ENCODE measurements at regions not wholly inside any gene's neighbourhood (a gene's known extent, or its start where the extent isn't known, plus 50 kb on each side); places are given as distances from the start of the nearest gene placed in this dataset.

DNA sequence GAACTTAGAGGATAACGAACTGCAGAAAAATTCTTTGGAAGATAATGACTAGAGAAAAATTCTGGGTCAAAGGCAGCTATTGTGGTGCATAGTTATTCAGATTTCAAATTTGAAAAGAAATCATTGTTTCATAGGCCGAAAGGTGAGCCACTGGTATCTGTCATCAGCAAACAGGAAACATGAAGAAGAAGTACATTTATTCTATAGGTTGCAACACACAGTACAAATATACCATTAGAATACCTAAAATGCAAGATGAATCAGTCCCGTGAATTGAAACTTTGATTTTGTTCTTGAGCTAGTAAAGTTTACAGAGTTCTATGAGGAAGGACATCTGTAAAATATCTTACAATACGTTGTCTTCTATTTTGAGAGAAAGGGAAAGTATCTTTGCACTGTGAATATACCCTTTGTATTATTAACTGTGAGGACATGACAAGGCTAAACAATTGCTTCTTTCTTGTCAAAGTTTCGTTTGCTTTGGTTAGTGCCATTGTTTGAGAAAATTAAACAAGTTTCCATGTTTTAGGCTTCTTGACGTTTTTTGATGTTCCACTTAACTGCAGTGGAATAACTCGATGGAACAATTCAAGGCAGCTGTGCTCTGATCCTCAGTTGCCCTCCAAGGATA, 84.7 kb downstream of the HDGFL1 start:
- CTCF ChIA-PET: no interaction called here
- H3K9me3 Mint-ChIP-seq (ENCODE audit: low read depth): no peaks in the 10 kb centered on the region
- POLR2A ChIA-PET: no interaction called here
- no peak overlapping the region for H3K27ac Mint-ChIP-seq
- ATAC-seq (no peak), DNase-seq (no peak)
- H3K4me1 Mint-ChIP-seq: no peaks in the 10 kb centered on the region
- H3K36me3 Mint-ChIP-seq (ENCODE audit: low read depth): no peaks in the 10 kb centered on the region
- H3K4me3 Mint-ChIP-seq: no peak overlapping the region
- intact Hi-C loops (cut with DNase I, micrococcal nuclease): no loop called here
- no peaks in the 10 kb centered on the region for H3K27me3 Mint-ChIP-seq

GRCh38 chr6:22656706-22657351, 87.5 kb downstream of the HDGFL1 start:
- Mint-ChIP-seq H3K27ac (no peak overlapping the region), H3K4me3 (no peak overlapping the region)

DNA sequence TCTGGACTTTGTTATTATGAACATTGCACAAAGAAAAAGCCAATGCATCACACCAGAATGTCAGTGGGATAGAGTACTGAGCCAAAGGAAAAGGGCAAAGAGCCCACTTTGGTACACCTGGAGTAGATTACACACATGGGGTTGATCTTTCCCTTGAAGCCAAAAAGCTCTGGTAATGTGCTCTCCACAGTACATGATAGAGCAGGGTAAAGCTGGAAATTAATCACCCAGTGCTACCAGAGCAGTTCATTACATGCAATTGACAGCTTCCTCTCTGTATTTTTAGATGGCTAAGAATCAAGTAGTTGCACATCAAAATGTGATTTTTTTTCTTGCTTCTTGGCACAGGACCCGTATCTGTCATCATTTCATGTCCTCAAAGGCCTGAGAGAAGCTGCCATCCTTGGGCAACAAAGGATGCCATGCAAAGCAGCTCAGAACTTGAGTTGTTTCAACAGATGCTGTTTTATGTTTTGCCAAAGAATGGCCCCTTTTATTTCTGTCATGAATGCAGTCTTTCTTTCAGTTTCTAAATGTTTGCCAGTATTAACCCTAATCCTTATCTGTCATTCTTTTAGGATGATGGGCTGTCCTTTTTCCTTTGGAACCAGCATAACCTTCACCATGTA, 88.1 kb downstream of the HDGFL1 start:
- POLR2A ChIA-PET: interaction anchor here (0.6 kb wide), 1 partner anchor 500 kb away, joined by 3 read pairs; no protein-coding TSS in a partner anchor
- DNase-seq (no peak), ATAC-seq (no peak)
- CTCF ChIA-PET: interaction anchor here (1.2 to 1.5 kb wide), 2 partner anchors 10 to 14 kb away, joined by 3 to 5 read pairs; no protein-coding TSS in a partner anchor
- no peaks in the 10 kb centered on the region for H3K27me3 Mint-ChIP-seq
- no peaks in the 10 kb centered on the region for H3K9me3 Mint-ChIP-seq (ENCODE audit: low read depth)
- intact Hi-C loops (cut with DNase I, micrococcal nuclease): no loop called here
- H3K36me3 Mint-ChIP-seq (ENCODE audit: low read depth): no peaks in the 10 kb centered on the region
- H3K4me1 Mint-ChIP-seq: no peaks in the 10 kb centered on the region
- H3K27ac Mint-ChIP-seq: no peak overlapping the region
- no peak overlapping the region for H3K4me3 Mint-ChIP-seq

More at GRCh38 chr6:22656706-22657351, 87.5 kb downstream of the HDGFL1 start:
- Mint-ChIP-seq H3K9me3 (ENCODE audit: low read depth) (no peaks in the 10 kb centered on the region), H3K36me3 (ENCODE audit: low read depth) (no peaks in the 10 kb centered on the region), H3K27me3 (no peaks in the 10 kb centered on the region), H3K4me1 (no peaks in the 10 kb centered on the region)
- intact Hi-C loops (cut with DNase I, micrococcal nuclease): no loop called here
- ChIA-PET POLR2A (interaction anchor here (0.6 kb wide), 1 partner anchor 499 kb away, joined by 3 read pairs; no protein-coding TSS in a partner anchor), CTCF (interaction anchor here (0.6 to 1.5 kb wide), 3 partner anchors 10 to 777 kb away, joined by 3 to 5 read pairs (median 3); no protein-coding TSS in a partner anchor)
- no peak for ATAC-seq
- DNase-seq: no peak

DNA sequence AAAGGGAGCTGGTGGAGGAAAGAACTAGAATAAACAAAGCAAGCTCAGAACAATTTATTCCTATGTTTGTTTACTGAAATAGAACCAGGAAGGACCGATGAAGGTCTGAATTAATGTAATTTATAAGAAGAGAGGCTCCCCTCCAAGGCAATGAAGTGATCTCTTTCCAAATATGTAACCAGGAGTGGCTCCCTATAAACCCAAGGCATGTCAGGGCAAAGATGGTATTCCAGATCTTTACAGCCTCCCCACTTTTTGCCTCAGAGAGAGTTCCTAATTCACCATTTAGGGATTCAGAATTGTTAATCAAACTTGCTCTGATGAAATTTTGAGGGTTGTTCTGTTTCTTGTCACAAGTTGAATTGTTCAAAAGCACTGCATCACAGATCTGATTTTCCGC, 88.8 kb downstream of the HDGFL1 start:
- no peaks in the 10 kb centered on the region for H3K36me3 Mint-ChIP-seq (ENCODE audit: low read depth)
- H3K27ac Mint-ChIP-seq: no peak overlapping the region

GRCh38 chr6:22658934-22659333, 89.6 kb downstream of the HDGFL1 start:
- H3K9me3 Mint-ChIP-seq (ENCODE audit: low read depth): no peaks in the 10 kb centered on the region
- ChIA-PET POLR2A (no interaction called here), CTCF (no interaction called here)
- H3K4me1 Mint-ChIP-seq: no peaks in the 10 kb centered on the region
- no peaks in the 10 kb centered on the region for H3K36me3 Mint-ChIP-seq (ENCODE audit: low read depth)
- intact Hi-C loops (cut with DNase I, micrococcal nuclease): no loop called here
- H3K27me3 Mint-ChIP-seq: no peaks in the 10 kb centered on the region
- no peak for DNase-seq
- ATAC-seq: no peak
- no peak overlapping the region for H3K27ac Mint-ChIP-seq
- H3K4me3 Mint-ChIP-seq: no peak overlapping the region

More for the DNA sequence above, 88.8 kb downstream of the HDGFL1 start:
- ChIA-PET POLR2A (no interaction called here), CTCF (interaction anchor here (0.6 kb wide), 1 partner anchor 17 kb away, joined by 3 read pairs; no protein-coding TSS in a partner anchor)
- intact Hi-C loops (cut with DNase I, micrococcal nuclease): no loop called here
- H3K4me3 Mint-ChIP-seq: no peak overlapping the region
- H3K27me3 Mint-ChIP-seq: no peaks in the 10 kb centered on the region
- no peaks in the 10 kb centered on the region for H3K9me3 Mint-ChIP-seq (ENCODE audit: low read depth)
- no peak for DNase-seq
- H3K4me1 Mint-ChIP-seq: no peaks in the 10 kb centered on the region
- no peak for ATAC-seq

- CTCF ChIA-PET: no interaction called here
- ATAC-seq (no peak), DNase-seq (no peak)
- no peaks in the 10 kb centered on the region for H3K4me1 Mint-ChIP-seq
- intact Hi-C loops (cut with DNase I, micrococcal nuclease): no loop called here
- POLR2A ChIA-PET: no interaction called here
- no peak overlapping the region for H3K4me3 Mint-ChIP-seq
- H3K27ac Mint-ChIP-seq: no peak overlapping the region
- H3K36me3 Mint-ChIP-seq (ENCODE audit: low read depth): no peaks in the 10 kb centered on the region
- H3K27me3 Mint-ChIP-seq: no peaks in the 10 kb centered on the region
- no peaks in the 10 kb centered on the region for H3K9me3 Mint-ChIP-seq (ENCODE audit: low read depth)
Measured at GRCh38 chr6:22664968-22665367, 95.6 kb downstream of the HDGFL1 start.

DNA sequence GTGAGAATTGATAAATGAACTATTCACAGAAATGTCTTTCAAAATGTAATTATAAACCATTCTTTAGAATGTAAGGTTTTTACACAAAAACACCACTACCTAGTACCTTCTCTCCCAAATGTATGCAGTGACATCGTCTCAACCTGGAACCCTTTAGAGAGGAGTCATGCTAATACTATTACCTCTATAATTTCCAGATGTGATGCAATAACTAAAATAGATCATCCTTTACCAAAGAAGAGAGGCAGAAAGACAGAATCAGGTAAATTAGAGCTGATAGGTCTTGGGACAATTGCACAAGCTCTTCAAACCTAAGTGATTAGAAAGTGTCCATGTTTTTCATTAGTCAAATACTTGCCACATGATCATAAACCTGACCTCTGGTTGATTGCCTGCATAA, 96.7 kb downstream of the HDGFL1 start:
- H3K9me3 Mint-ChIP-seq (ENCODE audit: low read depth): no peaks in the 10 kb centered on the region
- no peaks in the 10 kb centered on the region for H3K4me1 Mint-ChIP-seq
- H3K4me3 Mint-ChIP-seq: no peak overlapping the region
- H3K27ac Mint-ChIP-seq: no peak overlapping the region
- ChIA-PET POLR2A (interaction anchor here (0.5 kb wide), 1 partner anchor 444 kb away, joined by 3 read pairs; no protein-coding TSS in a partner anchor), CTCF (no interaction called here)
- H3K27me3 Mint-ChIP-seq: no peaks in the 10 kb centered on the region
- DNase-seq: no peak
- H3K36me3 Mint-ChIP-seq (ENCODE audit: low read depth): no peaks in the 10 kb centered on the region
- no peak for ATAC-seq
- intact Hi-C loops (cut with DNase I, micrococcal nuclease): no loop called here

DNA sequence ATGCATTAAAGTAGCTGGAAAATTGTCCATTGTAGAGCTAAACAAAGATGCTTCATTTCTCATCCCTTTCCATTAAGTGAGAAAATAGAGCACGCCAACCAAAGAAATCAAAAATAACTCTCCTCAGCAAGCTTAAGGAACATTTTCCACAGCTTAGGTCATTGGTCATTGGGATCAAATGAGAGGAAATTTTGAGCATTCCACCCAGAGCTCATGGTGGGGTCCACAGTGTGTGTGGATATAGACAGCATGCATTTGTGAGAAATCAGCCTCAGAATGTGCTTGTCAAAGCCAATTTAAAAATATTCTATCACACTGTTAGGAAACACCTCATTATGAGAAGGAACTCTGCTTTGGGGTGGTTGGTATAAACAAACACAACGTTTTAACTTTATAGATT, 97.2 kb downstream of the HDGFL1 start:
- H3K9me3 Mint-ChIP-seq (ENCODE audit: low read depth): no peaks in the 10 kb centered on the region
- intact Hi-C loops (cut with DNase I, micrococcal nuclease): no loop called here
- H3K4me3 Mint-ChIP-seq: no peak overlapping the region
- DNase-seq (no peak), ATAC-seq (no peak)
- ChIA-PET POLR2A (interaction anchor here (0.5 kb wide), 1 partner anchor 443 kb away, joined by 3 read pairs; no protein-coding TSS in a partner anchor), CTCF (no interaction called here)
- no peaks in the 10 kb centered on the region for H3K4me1 Mint-ChIP-seq
- H3K36me3 Mint-ChIP-seq (ENCODE audit: low read depth): no peaks in the 10 kb centered on the region
- H3K27ac Mint-ChIP-seq: no peak overlapping the region
- no peaks in the 10 kb centered on the region for H3K27me3 Mint-ChIP-seq

DNA sequence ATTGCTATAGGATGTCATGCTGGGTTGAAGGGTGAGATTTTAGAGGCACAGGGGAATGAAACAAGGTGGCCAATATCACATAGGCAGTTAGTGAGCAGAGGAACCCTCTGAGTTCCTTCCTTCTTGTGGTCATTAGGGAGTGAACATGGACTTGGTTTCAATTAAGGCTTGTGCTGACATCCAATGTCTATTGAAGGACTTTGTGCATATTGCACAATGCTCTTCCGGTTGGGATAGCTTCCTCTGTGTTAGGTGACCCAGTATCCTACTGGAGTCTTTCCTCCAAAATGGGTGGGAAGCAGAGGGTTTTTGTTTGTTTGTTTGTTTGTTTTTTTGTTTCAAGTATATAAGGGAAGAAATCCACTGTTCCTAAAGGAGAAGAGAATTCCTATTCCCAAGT, 98.5 kb downstream of the HDGFL1 start:
- DNase-seq (no peak), ATAC-seq (no peak)
- Mint-ChIP-seq H3K9me3 (ENCODE audit: low read depth) (no peaks in the 10 kb centered on the region), H3K27me3 (no peaks in the 10 kb centered on the region), H3K27ac (no peak overlapping the region), H3K4me3 (no peak overlapping the region), H3K4me1 (no peaks in the 10 kb centered on the region), H3K36me3 (ENCODE audit: low read depth) (no peaks in the 10 kb centered on the region)
- intact Hi-C loops (cut with DNase I, micrococcal nuclease): no loop called here
- CTCF ChIA-PET: no interaction called here
- POLR2A ChIA-PET: no interaction called here

- DNase-seq (no peak), ATAC-seq (no peak)
- intact Hi-C loops (cut with DNase I, micrococcal nuclease): no loop called here
- CTCF ChIA-PET: no interaction called here
- Mint-ChIP-seq H3K27ac (no peak overlapping the region), H3K4me1 (no peaks in the 10 kb centered on the region), H3K9me3 (ENCODE audit: low read depth) (no peaks in the 10 kb centered on the region), H3K27me3 (no peaks in the 10 kb centered on the region), H3K36me3 (ENCODE audit: low read depth) (no peaks in the 10 kb centered on the region), H3K4me3 (no peak overlapping the region)
- POLR2A ChIA-PET: no interaction called here
Measured at GRCh38 chr6:22668307-22668706, 98.9 kb downstream of the HDGFL1 start.

GRCh38 chr6:22668717-22669116, 99.4 kb downstream of the HDGFL1 start:
- Mint-ChIP-seq H3K27me3 (no peaks in the 10 kb centered on the region), H3K4me1 (no peaks in the 10 kb centered on the region), H3K4me3 (no peak overlapping the region), H3K36me3 (ENCODE audit: low read depth) (no peaks in the 10 kb centered on the region), H3K27ac (no peak overlapping the region), H3K9me3 (ENCODE audit: low read depth) (no peaks in the 10 kb centered on the region)
- CTCF ChIA-PET: no interaction called here
- POLR2A ChIA-PET: no interaction called here
- DNase-seq (no peak), ATAC-seq (no peak)
- intact Hi-C loops (cut with DNase I, micrococcal nuclease): no loop called here

GRCh38 chr6:22670605-22671004, 101.2 kb downstream of the HDGFL1 start:
- no peak overlapping the region for H3K27ac Mint-ChIP-seq
- intact Hi-C loops (cut with DNase I, micrococcal nuclease): no loop called here
- no peaks in the 10 kb centered on the region for H3K4me1 Mint-ChIP-seq
- no peaks in the 10 kb centered on the region for H3K9me3 Mint-ChIP-seq (ENCODE audit: low read depth)
- no peaks in the 10 kb centered on the region for H3K27me3 Mint-ChIP-seq
- CTCF ChIA-PET: interaction anchor here (1.1 kb wide), 1 partner anchor 14 kb away, joined by 3 read pairs; no protein-coding TSS in a partner anchor
- no peak for ATAC-seq
- POLR2A ChIA-PET: no interaction called here
- H3K36me3 Mint-ChIP-seq (ENCODE audit: low read depth): no peaks in the 10 kb centered on the region
- DNase-seq: no peak
- no peak overlapping the region for H3K4me3 Mint-ChIP-seq

Measured in activated CD4-positive, alpha-beta T cell treated with anti-CD3 and anti-CD28 coated beads for 36 hours (primary cell).